ENCODE measurements at regions not wholly inside any gene's neighbourhood (a gene's known extent, or its start where the extent isn't known, plus 50 kb on each side); places are given as distances from the start of the nearest gene placed in this dataset.

DNA sequence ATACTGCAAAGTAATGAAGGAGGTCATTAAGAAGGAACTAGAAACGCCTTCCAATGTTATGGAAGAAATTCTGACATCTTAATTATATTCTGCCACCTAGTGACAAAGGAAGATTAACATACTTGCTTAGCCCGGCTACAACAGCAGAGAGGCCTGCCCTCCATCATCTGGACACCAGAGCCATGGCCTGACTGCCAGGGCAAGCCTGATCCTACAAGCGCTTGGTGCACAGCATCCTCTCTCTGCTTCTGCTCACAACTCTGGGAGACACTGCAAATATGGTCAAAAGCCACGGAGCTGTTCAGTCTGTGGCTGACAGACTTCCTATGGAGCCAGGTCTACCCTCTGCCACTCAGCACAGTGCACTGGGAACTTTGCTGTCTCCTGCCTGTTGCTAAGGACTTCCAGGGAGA is 87.3 kb upstream of the SLC44A1 start:
- TF ChIP-seq EZH2 (IDR thresholded peaks at IDR 0.05; ENCODE audit: borderline replicate concordance, insufficient read depth, low read length, poor library complexity, severe bottlenecking), result no peak
- TF ChIP-seq, protein P1, sequence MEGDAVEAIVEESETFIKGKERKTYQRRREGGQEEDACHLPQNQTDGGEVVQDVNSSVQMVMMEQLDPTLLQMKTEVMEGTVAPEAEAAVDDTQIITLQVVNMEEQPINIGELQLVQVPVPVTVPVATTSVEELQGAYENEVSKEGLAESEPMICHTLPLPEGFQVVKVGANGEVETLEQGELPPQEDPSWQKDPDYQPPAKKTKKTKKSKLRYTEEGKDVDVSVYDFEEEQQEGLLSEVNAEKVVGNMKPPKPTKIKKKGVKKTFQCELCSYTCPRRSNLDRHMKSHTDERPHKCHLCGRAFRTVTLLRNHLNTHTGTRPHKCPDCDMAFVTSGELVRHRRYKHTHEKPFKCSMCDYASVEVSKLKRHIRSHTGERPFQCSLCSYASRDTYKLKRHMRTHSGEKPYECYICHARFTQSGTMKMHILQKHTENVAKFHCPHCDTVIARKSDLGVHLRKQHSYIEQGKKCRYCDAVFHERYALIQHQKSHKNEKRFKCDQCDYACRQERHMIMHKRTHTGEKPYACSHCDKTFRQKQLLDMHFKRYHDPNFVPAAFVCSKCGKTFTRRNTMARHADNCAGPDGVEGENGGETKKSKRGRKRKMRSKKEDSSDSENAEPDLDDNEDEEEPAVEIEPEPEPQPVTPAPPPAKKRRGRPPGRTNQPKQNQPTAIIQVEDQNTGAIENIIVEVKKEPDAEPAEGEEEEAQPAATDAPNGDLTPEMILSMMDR (IDR thresholded peaks at IDR 0.05; ENCODE audit: poor library complexity, severe bottlenecking), result peak; percentile 50
- no peak for TF ChIP-seq POLR2AphosphoS5 (IDR thresholded peaks at IDR 0.05)
- TF ChIP-seq EP300 (conservative IDR thresholded peaks at IDR 0.05; ENCODE audit: poor library complexity, severe bottlenecking), result no peak
- TF ChIP-seq MXI1 (conservative IDR thresholded peaks at IDR 0.05; ENCODE audit: poor library complexity, severe bottlenecking), result no peak
- TF ChIP-seq RAD21 (conservative IDR thresholded peaks at IDR 0.05), result peak; percentile 52
- no peak for TF ChIP-seq TAF1 (IDR thresholded peaks at IDR 0.05; ENCODE audit: low read depth)
- TF ChIP-seq, protein P2, sequence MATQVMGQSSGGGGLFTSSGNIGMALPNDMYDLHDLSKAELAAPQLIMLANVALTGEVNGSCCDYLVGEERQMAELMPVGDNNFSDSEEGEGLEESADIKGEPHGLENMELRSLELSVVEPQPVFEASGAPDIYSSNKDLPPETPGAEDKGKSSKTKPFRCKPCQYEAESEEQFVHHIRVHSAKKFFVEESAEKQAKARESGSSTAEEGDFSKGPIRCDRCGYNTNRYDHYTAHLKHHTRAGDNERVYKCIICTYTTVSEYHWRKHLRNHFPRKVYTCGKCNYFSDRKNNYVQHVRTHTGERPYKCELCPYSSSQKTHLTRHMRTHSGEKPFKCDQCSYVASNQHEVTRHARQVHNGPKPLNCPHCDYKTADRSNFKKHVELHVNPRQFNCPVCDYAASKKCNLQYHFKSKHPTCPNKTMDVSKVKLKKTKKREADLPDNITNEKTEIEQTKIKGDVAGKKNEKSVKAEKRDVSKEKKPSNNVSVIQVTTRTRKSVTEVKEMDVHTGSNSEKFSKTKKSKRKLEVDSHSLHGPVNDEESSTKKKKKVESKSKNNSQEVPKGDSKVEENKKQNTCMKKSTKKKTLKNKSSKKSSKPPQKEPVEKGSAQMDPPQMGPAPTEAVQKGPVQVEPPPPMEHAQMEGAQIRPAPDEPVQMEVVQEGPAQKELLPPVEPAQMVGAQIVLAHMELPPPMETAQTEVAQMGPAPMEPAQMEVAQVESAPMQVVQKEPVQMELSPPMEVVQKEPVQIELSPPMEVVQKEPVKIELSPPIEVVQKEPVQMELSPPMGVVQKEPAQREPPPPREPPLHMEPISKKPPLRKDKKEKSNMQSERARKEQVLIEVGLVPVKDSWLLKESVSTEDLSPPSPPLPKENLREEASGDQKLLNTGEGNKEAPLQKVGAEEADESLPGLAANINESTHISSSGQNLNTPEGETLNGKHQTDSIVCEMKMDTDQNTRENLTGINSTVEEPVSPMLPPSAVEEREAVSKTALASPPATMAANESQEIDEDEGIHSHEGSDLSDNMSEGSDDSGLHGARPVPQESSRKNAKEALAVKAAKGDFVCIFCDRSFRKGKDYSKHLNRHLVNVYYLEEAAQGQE (IDR thresholded peaks at IDR 0.05; ENCODE audit: borderline replicate concordance), result no peak
- peak; percentile 51 for TF ChIP-seq SMC3 (conservative IDR thresholded peaks at IDR 0.05; ENCODE audit: poor library complexity)
